Parathyroid adenoma (tissue), 2 donors: ENCODE measurements at regions not wholly inside any gene's neighbourhood (a gene's known extent, or its start where the extent isn't known, plus 50 kb on each side); places are given as distances from the start of the nearest gene placed in this dataset.

Experiments
- H2AFZ ChIP-seq: fragments of 300-600 bp; sonication (generic); one replicate; pipeline ENCODE4 v1.7.0; 2017; ENCODE audit warnings: antibody characterized with exemption, mild to moderate bottlenecking
- H3K27ac ChIP-seq: fragments of 300-600 bp; sonication (generic); one replicate; pipeline ENCODE4 v1.7.0; 2017
- H3K27me3 ChIP-seq: fragments of 300-600 bp; sonication (generic); one replicate; pipeline ENCODE4 v1.7.0; 2017; ENCODE audit warnings: low read length; ENCODE audit not compliant: control insufficient read depth, insufficient read depth
- H3K36me3 ChIP-seq: fragments of 300-600 bp; sonication (generic); one replicate; pipeline ENCODE4 v1.7.0; 2017; ENCODE audit warnings: low read length; ENCODE audit not compliant: control insufficient read depth, insufficient read depth
- H3K4me1 ChIP-seq: fragments of 300-600 bp; sonication (generic); one replicate; pipeline ENCODE4 v1.7.0; 2017; ENCODE audit warnings: control low read depth
- H3K4me2 ChIP-seq: fragments of 300-600 bp; sonication (generic); one replicate; pipeline ENCODE4 v1.7.0; 2017; ENCODE audit warnings: low read length
- H3K4me3 ChIP-seq: fragments of 300-600 bp; sonication (generic); one replicate; pipeline ENCODE4 v1.7.0; 2017; ENCODE audit warnings: low read depth, low read length
- H3K79me2 ChIP-seq: fragments of 300-600 bp; sonication (generic); one replicate; pipeline ENCODE4 v1.7.0; 2017; ENCODE audit warnings: control low read depth
- H3K9ac ChIP-seq: fragments of 300-600 bp; sonication (generic); one replicate; pipeline ENCODE4 v1.7.0; 2017; ENCODE audit warnings: mild to moderate bottlenecking
- H3K9me3 ChIP-seq: fragments of 300-600 bp; sonication (generic); one replicate; pipeline ENCODE4 v1.7.0; 2017; ENCODE audit warnings: low read length; ENCODE audit not compliant: control insufficient read depth
- CTCF ChIP-seq: fragments of 300-600 bp; sonication (generic); IDR thresholded peaks from one replicate; pipeline ENCODE4 v1.7.0; 2017; ENCODE audit warnings: antibody characterized with exemption, mild to moderate bottlenecking
- donor health status: primary hyperparathyroidism.

GRCh38 chr6:93069856-93070255, 349.5 kb downstream of the EPHA7 start:
- Histone ChIP-seq H2AFZ (peak overlapping the region; percentile 71), H3K79me2 (no peaks in the 10 kb centered on the region), H3K27ac (no peak overlapping the region), H3K27me3 (no peaks in the 10 kb centered on the region), H3K4me2 (no peak overlapping the region), H3K4me1 (peaks cover 5% of the 10 kb centered on the region), H3K36me3 (no peaks in the 10 kb centered on the region), H3K4me3 (no peak overlapping the region), H3K9me3 (no peaks in the 10 kb centered on the region), H3K9ac (no peak overlapping the region)
- no peak for TF ChIP-seq CTCF

GRCh38 chr6:93059911-93060310, 359.4 kb downstream of the EPHA7 start:
- H3K79me2 ChIP-seq = no peaks in the 10 kb centered on the region
- H3K27me3 ChIP-seq = no peaks in the 10 kb centered on the region
- no peak for TF ChIP-seq CTCF
- H3K4me1 ChIP-seq = no peaks in the 10 kb centered on the region
- no peak overlapping the region for H3K4me3 ChIP-seq
- no peak overlapping the region for H3K27ac ChIP-seq
- no peaks in the 10 kb centered on the region for H3K9me3 ChIP-seq
- H2AFZ ChIP-seq = peak overlapping the region; percentile 51
- H3K9ac ChIP-seq = no peak overlapping the region
- H3K4me2 ChIP-seq = no peak overlapping the region
- no peaks in the 10 kb centered on the region for H3K36me3 ChIP-seq

- TF ChIP-seq CTCF = no peak
- H3K9ac ChIP-seq = no peak overlapping the region
- no peak overlapping the region for H2AFZ ChIP-seq
- no peak overlapping the region for H3K4me3 ChIP-seq
- H3K4me1 ChIP-seq = no peaks in the 10 kb centered on the region
- H3K27me3 ChIP-seq = no peaks in the 10 kb centered on the region
- no peaks in the 10 kb centered on the region for H3K79me2 ChIP-seq
- H3K36me3 ChIP-seq = no peaks in the 10 kb centered on the region
- H3K4me2 ChIP-seq = no peak overlapping the region
- no peaks in the 10 kb centered on the region for H3K9me3 ChIP-seq
- H3K27ac ChIP-seq = no peak overlapping the region
Observed at GRCh38 chr6:93057584-93057983, 361.8 kb downstream of the EPHA7 start.

- Histone ChIP-seq H3K4me3 (no peak overlapping the region), H3K27me3 (no peaks in the 10 kb centered on the region), H3K36me3 (no peaks in the 10 kb centered on the region), H3K27ac (peak overlapping the region; percentile 91), H3K4me2 (no peak overlapping the region), H3K79me2 (no peaks in the 10 kb centered on the region), H2AFZ (peak overlapping the region; percentile 25), H3K9ac (no peak overlapping the region), H3K9me3 (no peaks in the 10 kb centered on the region), H3K4me1 (peaks cover 17% of the 10 kb centered on the region)
- TF ChIP-seq CTCF = no peak
Observed at GRCh38 chr6:93048381-93048780, 371.0 kb downstream of the EPHA7 start.

GRCh38 chr6:93047033-93047432, 372.3 kb downstream of the EPHA7 start:
- no peak overlapping the region for H3K4me2 ChIP-seq
- H3K9ac ChIP-seq = no peak overlapping the region
- H3K4me3 ChIP-seq = no peak overlapping the region
- H2AFZ ChIP-seq = peak overlapping the region; percentile 25
- no peak for TF ChIP-seq CTCF
- H3K36me3 ChIP-seq = no peaks in the 10 kb centered on the region
- no peaks in the 10 kb centered on the region for H3K79me2 ChIP-seq
- no peaks in the 10 kb centered on the region for H3K9me3 ChIP-seq
- peaks cover 17% of the 10 kb centered on the region for H3K4me1 ChIP-seq
- peak overlapping the region; percentile 91 for H3K27ac ChIP-seq
- H3K27me3 ChIP-seq = no peaks in the 10 kb centered on the region
